ENCODE measurements at regions not wholly inside any gene's neighbourhood (a gene's known extent, or its start where the extent isn't known, plus 50 kb on each side); places are given as distances from the start of the nearest gene placed in this dataset.

GRCh38 chr18:24991141-24992060, 360.6 kb downstream of the ZNF521 start:
- in situ Hi-C loops (cut with MboI; ENCODE audit: low pct_unique_long_range_greater_than_20kb, low sequenced_read_pairs, unreplicated experiment), result no loop called here
- TF ChIP-seq CTCF (IDR thresholded peaks at IDR 0.05; ENCODE audit: extremely low read depth, insufficient read depth, missing control alignments), result no peak
- no peak for DNase-seq (ENCODE audit: low spot score)

- TF ChIP-seq CTCF (IDR thresholded peaks at IDR 0.05; ENCODE audit: extremely low read depth, insufficient read depth, missing control alignments), result no peak
- in situ Hi-C loops (cut with MboI; ENCODE audit: low pct_unique_long_range_greater_than_20kb, low sequenced_read_pairs, unreplicated experiment), result no loop called here
- DNase-seq (ENCODE audit: low spot score), result no peak
These were observed 359.5 kb downstream of the ZNF521 start for GRCh38 chr18:24992491-24992890.

- TF ChIP-seq CTCF (IDR thresholded peaks at IDR 0.05; ENCODE audit: extremely low read depth, insufficient read depth, missing control alignments), result no peak
- in situ Hi-C loops (cut with MboI; ENCODE audit: low pct_unique_long_range_greater_than_20kb, low sequenced_read_pairs, unreplicated experiment), result no loop called here
- no peak for DNase-seq (ENCODE audit: low spot score)
These were observed 358.3 kb downstream of the ZNF521 start for GRCh38 chr18:24993628-24994027.

GRCh38 chr18:24995056-24995455, 356.9 kb downstream of the ZNF521 start:
- in situ Hi-C loops (cut with MboI; ENCODE audit: low pct_unique_long_range_greater_than_20kb, low sequenced_read_pairs, unreplicated experiment), result no loop called here
- DNase-seq (ENCODE audit: low spot score), result no peak
- TF ChIP-seq CTCF (IDR thresholded peaks at IDR 0.05; ENCODE audit: extremely low read depth, insufficient read depth, missing control alignments), result no peak

GRCh38 chr18:24995755-24996154, 356.2 kb downstream of the ZNF521 start:
- in situ Hi-C loops (cut with MboI; ENCODE audit: low pct_unique_long_range_greater_than_20kb, low sequenced_read_pairs, unreplicated experiment), result no loop called here
- TF ChIP-seq CTCF (IDR thresholded peaks at IDR 0.05; ENCODE audit: extremely low read depth, insufficient read depth, missing control alignments), result no peak
- DNase-seq (ENCODE audit: low spot score), result no peak

GRCh38 chr18:24999650-25000267, 352.2 kb downstream of the ZNF521 start:
- in situ Hi-C loops (cut with MboI; ENCODE audit: low pct_unique_long_range_greater_than_20kb, low sequenced_read_pairs, unreplicated experiment), result no loop called here
- no peak for TF ChIP-seq CTCF (IDR thresholded peaks at IDR 0.05; ENCODE audit: extremely low read depth, insufficient read depth, missing control alignments)
- DNase-seq (ENCODE audit: low spot score), result no peak
